Psoas muscle (tissue), 7 donors: ENCODE measurements at regions not wholly inside any gene's neighbourhood (a gene's known extent, or its start where the extent isn't known, plus 50 kb on each side); places are given as distances from the start of the nearest gene placed in this dataset.

Source experiments
- ATAC-seq, 4 donors: fragments of 200-7000 bp; cut with Tn5 transposase; one replicate each; pipeline ENCODE4 v1.9.1; 2020; ENCODE audit warnings: moderate library complexity in 3 of 4, mild to moderate bottlenecking in 2 of 4
- DNase-seq, 2 donors: peaks; one replicate each; pipeline ENCODE4 v3.0.0-alpha.2; 2020
- H3K27ac ChIP-seq: fragments of 200-600 bp; one replicate; pipeline ENCODE4 v1.8.0; 2022
- H3K27me3 ChIP-seq, 3 donors: fragments of 200-600 bp in 1 of 3; one replicate each; pipeline versions ENCODE4 v1.6.1 to v1.8.0; 2013 to 2022; ENCODE audit warnings: low read length in 2 of 3, mild to moderate bottlenecking in 2 of 3, moderate library complexity in 1 of 3; ENCODE audit not compliant: insufficient read depth in 3 of 3
- H3K36me3 ChIP-seq, 2 donors: fragments of 200-600 bp in 1 of 2; one replicate each; pipeline versions ENCODE4 v1.6.1 to v1.8.0; 2013 to 2022; ENCODE audit warnings: low read depth in 1 of 2, mild to moderate bottlenecking in 1 of 2, moderate library complexity in 1 of 2; ENCODE audit not compliant: insufficient read depth in 1 of 2
- H3K4me1 ChIP-seq: fragments of 200-600 bp; one replicate; pipeline ENCODE4 v1.8.0; 2022
- H3K4me3 ChIP-seq: fragments of 200-600 bp; one replicate; pipeline ENCODE4 v1.8.0; 2022; ENCODE audit warnings: mild to moderate bottlenecking
- H3K9me3 ChIP-seq: fragments of 200-600 bp; one replicate; pipeline ENCODE4 v1.8.0; 2022
- CTCF ChIP-seq: fragments of 200-600 bp; IDR thresholded peaks from one replicate; pipeline ENCODE4 v1.8.0; 2022; ENCODE audit warnings: antibody characterized with exemption
- WGBS, 3 donors: extraction: QIAGEN DNeasy Blood & Tissue Kit; methylation state at CpG; one replicate each; pipeline versions ENCODE4 v1.1.6 to v1.1.7; 2013; 5-methylcytosine and 5-hydroxymethylcytosine counted together
- intact Hi-C, 2 donors: fragments of 100-400 bp; cut with DNase I; formaldehyde crosslinking; loops; one replicate each; pipeline versions ENCODE4 v1.11.0 to v1.14.2; 2022
- donor health status: healthy with polysubstance abuse.
- donor health status: DM: no; HTN: no; CAD: no; lungs with moderate emphysema.
- donor health status: Bipolar disorder and iron deficiency.
- donor health status: healthy.
- donor health status: DM: yes; HTN: yes; CAD: no.
- donor health status: DM: no; HTN: no; CAD: no.
- donor health status: DM: yes; HTN: yes; CAD: no.

DNA sequence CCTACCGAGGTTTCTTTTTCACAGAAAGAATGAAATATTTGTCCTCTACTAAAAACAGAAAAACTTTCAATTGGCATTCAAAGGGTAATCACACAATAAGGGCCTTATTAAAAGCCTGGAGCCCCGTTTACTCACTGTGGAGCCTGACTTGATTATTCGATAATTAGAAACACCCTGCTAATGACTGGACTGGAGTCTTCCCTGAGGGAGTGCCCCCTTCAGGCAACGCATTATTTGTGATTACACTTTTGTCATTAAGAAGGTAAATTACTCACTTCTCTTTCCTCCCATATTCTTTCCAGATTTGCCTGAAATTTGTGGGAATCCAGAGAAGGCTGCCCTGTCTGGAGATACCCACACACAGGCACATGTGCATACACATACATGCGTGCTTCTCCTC, 444.2 kb upstream of the NPVF start:
- no peak for TF ChIP-seq CTCF
- Histone ChIP-seq H3K9me3 (no peaks in the 10 kb centered on the region), H3K36me3 (no peaks in the 10 kb centered on the region), H3K27ac (no peak overlapping the region), H3K27me3 (no peaks in the 10 kb centered on the region), H3K4me3 (no peak overlapping the region), H3K4me1 (peaks cover 23% of the 10 kb centered on the region)
- intact Hi-C loops, result loop anchor here in 1 of 2 donors (5.0 kb wide), 1 partner anchor 170 kb away; no protein-coding TSS in a partner anchor
- WGBS, 3 donors, result 64 to 81% (median 76%) methylated on average over 5 of the region's 5 CpGs
- ATAC-seq (no peak), DNase-seq (no peak)

DNA sequence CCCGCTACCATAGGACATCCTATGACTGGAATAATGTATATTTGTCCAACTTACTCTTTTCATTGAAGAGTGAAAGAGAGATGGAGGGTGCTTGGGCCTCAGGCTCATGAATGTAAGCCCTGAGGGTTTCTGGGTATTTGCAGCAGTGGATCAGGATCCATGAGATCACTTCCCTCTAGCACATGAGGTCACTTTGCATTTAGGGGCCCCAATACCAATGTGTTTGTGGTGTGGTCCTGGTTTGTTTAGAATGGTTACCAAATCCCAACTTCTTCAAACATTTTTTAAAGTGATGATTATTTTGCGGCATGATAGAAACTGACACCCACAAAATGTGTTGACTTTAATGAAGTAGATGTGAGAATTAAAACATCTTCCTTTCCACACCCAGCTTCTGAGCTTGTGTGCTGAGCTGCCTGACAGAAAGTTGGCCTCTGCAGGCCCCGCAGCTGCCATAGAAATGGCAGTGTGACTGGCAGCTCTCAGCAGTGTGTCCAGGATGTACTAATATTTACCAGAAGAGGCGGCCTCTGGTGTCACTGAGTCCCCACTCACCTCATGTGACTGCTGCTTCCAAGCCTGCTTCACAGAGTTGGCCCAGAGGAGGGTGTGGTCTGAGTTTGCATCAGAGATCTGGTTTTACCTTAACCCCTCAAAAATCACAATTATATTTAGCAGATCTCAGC, 447.6 kb upstream of the NPVF start:
- Histone ChIP-seq H3K36me3 (no peaks in the 10 kb centered on the region), H3K27ac (no peak overlapping the region), H3K4me3 (no peak overlapping the region), H3K9me3 (no peaks in the 10 kb centered on the region), H3K4me1 (peaks cover 12% of the 10 kb centered on the region), H3K27me3 (no peaks in the 10 kb centered on the region)
- 67 to 85% (median 71%) methylated on average over 4 of the region's 4 CpGs for WGBS, 3 donors
- intact Hi-C loops, result no loop called here
- DNase-seq (peak; percentile 19 to 60), ATAC-seq (peak; percentile 74 to 95 (median 91))
- TF ChIP-seq CTCF, result no peak

DNA sequence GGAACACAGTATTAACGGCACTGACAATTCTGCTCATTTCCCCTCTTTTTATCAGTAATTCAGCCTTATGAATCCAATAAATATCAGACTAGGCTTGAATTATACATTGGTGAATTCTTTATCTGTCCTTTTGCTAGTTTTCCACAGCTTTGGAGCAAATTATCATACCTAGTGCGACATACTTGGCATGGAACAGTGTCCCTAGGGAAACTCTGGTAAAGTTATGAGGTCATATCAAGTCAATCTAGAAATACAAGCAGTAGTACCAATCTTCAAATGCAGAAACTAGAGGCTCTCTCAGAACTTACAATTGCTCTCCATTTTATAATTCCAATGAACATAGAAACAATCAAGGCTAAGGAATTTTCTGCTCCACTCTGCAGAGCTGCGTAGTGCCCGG, 449.3 kb upstream of the NPVF start:
- TF ChIP-seq CTCF, result no peak
- Histone ChIP-seq H3K9me3 (no peaks in the 10 kb centered on the region), H3K4me3 (no peak overlapping the region), H3K36me3 (no peaks in the 10 kb centered on the region), H3K27me3 (no peaks in the 10 kb centered on the region), H3K27ac (no peak overlapping the region), H3K4me1 (peaks cover 8% of the 10 kb centered on the region)
- intact Hi-C loops, result no loop called here
- WGBS, 3 donors, result 74 to 82% (median 74%) methylated on average over 4 of the region's 4 CpGs
- DNase-seq (no peak), ATAC-seq (no peak)

DNA sequence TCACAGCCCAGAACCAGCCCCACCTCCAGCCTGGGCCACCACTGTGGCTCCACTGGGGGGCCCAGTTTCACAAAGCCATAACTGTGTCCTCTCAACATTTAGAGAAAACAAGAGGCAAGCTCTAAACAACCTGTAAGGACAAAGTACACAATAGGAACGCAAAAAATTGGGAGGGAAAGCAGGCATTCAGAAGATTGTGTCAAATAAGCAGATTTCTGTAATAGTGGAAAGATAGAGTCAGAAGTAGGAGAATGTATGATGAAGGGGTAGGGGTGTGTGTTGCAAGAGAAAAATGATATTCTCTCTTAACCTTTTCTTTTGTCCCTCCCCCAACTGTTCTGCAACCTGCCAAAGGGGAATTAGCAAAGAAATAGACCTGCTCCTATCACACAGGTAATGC, 449.9 kb upstream of the NPVF start:
- Histone ChIP-seq H3K9me3 (no peaks in the 10 kb centered on the region), H3K36me3 (no peaks in the 10 kb centered on the region), H3K27ac (no peak overlapping the region), H3K27me3 (no peaks in the 10 kb centered on the region), H3K4me1 (peaks cover 8% of the 10 kb centered on the region), H3K4me3 (no peak overlapping the region)
- DNase-seq (no peak), ATAC-seq (no peak)
- WGBS, 3 donors, result 94 to 100% (median 98%) methylated on average over 1 of the region's 1 CpG
- no peak for TF ChIP-seq CTCF
- intact Hi-C loops, result no loop called here

DNA sequence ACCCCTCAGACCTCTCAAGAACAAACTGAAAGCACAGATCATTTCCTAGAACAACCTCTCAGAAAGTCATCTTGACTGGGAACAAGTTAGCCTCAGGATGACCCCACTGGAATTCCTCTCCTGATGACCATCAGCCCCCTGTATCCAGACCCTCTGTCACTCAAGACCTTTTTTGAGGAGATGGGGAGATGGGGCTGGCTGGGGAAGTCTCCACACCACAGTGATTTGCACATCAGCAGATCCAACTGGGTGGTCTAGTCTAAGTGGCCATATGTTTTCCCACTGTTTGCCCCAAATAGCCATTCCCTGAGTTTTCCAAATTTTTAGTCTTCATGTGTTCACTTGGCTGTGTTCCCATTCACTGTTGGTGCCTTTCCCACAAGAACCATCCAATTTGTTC, 452.4 kb upstream of the NPVF start:
- H3K27me3 ChIP-seq, result no peaks in the 10 kb centered on the region
- intact Hi-C loops, result no loop called here

More for the DNA sequence above, 452.4 kb upstream of the NPVF start:
- ATAC-seq, result no peak
- Histone ChIP-seq H3K4me1 (peaks cover 8% of the 10 kb centered on the region), H3K4me3 (no peak overlapping the region), H3K36me3 (no peaks in the 10 kb centered on the region), H3K27ac (no peak overlapping the region), H3K9me3 (no peaks in the 10 kb centered on the region)
- TF ChIP-seq CTCF, result no peak
- DNase-seq, result no peak
